Smooth muscle cell (in vitro differentiated cells): ENCODE measurements at regions not wholly inside any gene's neighbourhood (a gene's known extent, or its start where the extent isn't known, plus 50 kb on each side); places are given as distances from the start of the nearest gene placed in this dataset.

Experiments used
- DNase-seq: peaks from one replicate; lab custom pipeline; 2025; ENCODE audit not compliant: unreplicated experiment; lab: John Stamatoyannopoulos, UW
- H2AFZ ChIP-seq: fragments of 200-600 bp; sonication (generic); 2 replicates; pipeline ENCODE4 v1.6.0; 2016; ENCODE audit warnings: antibody characterized with exemption, low read depth, mild to moderate bottlenecking
- H3F3A ChIP-seq: fragments of 200-600 bp; sonication (generic); 2 replicates; pipeline ENCODE4 v1.6.0; 2017; ENCODE audit warnings: antibody characterized with exemption, low read depth
- H3K27ac ChIP-seq: fragments of 200-600 bp; sonication (generic); 2 replicates; pipeline ENCODE4 v1.5.1; 2016; ENCODE audit warnings: low read depth, mild to moderate bottlenecking
- H3K27me3 ChIP-seq: fragments of 200-600 bp; sonication (generic); 2 replicates; pipeline ENCODE4 v1.6.1; 2016; ENCODE audit warnings: low read depth, mild to moderate bottlenecking
- H3K36me3 ChIP-seq: fragments of 200-600 bp; sonication (generic); 2 replicates; pipeline ENCODE4 v1.5.1; 2016; ENCODE audit warnings: low read depth
- H3K4me1 ChIP-seq: fragments of 200-600 bp; sonication (generic); 2 replicates; pipeline ENCODE4 v1.5.1; 2016; ENCODE audit warnings: low read depth
- H3K4me2 ChIP-seq: fragments of 200-600 bp; sonication (generic); 2 replicates; pipeline ENCODE4 v1.6.0; 2016; ENCODE audit warnings: mild to moderate bottlenecking
- H3K4me3 ChIP-seq: fragments of 200-600 bp; sonication (generic); 2 replicates; pipeline ENCODE4 v1.5.1; 2016; ENCODE audit warnings: mild to moderate bottlenecking
- H3K79me2 ChIP-seq: fragments of 200-600 bp; sonication (generic); 2 replicates; pipeline ENCODE4 v1.6.0; 2016; ENCODE audit warnings: low read depth, mild to moderate bottlenecking
- H3K9ac ChIP-seq: fragments of 200-600 bp; sonication (generic); 2 replicates; pipeline ENCODE4 v1.6.0; 2016; ENCODE audit warnings: low read depth
- H3K9me3 ChIP-seq: fragments of 200-600 bp; sonication (generic); replicated peaks from 2 replicates; pipeline ENCODE4 v1.5.1; 2016; ENCODE audit warnings: low read depth
- H4K20me1 ChIP-seq: fragments of 200-600 bp; sonication (generic); 2 replicates; pipeline ENCODE4 v1.6.0; 2016; ENCODE audit warnings: low read depth
- CTCF ChIP-seq: fragments of 200-600 bp; sonication (generic); IDR thresholded peaks from 2 replicates; pipeline ENCODE4 v1.5.1; 2017; ENCODE audit warnings: borderline replicate concordance, mild to moderate bottlenecking, antibody characterized with exemption; ENCODE audit not compliant: insufficient read depth, poor library complexity, severe bottlenecking
- WGBS: methylation state at CpG from one replicate; pipeline ENCODE4 v1.1.7; 2016; ENCODE audit warnings: low lambda C conversion rate; 5-methylcytosine and 5-hydroxymethylcytosine counted together

DNA sequence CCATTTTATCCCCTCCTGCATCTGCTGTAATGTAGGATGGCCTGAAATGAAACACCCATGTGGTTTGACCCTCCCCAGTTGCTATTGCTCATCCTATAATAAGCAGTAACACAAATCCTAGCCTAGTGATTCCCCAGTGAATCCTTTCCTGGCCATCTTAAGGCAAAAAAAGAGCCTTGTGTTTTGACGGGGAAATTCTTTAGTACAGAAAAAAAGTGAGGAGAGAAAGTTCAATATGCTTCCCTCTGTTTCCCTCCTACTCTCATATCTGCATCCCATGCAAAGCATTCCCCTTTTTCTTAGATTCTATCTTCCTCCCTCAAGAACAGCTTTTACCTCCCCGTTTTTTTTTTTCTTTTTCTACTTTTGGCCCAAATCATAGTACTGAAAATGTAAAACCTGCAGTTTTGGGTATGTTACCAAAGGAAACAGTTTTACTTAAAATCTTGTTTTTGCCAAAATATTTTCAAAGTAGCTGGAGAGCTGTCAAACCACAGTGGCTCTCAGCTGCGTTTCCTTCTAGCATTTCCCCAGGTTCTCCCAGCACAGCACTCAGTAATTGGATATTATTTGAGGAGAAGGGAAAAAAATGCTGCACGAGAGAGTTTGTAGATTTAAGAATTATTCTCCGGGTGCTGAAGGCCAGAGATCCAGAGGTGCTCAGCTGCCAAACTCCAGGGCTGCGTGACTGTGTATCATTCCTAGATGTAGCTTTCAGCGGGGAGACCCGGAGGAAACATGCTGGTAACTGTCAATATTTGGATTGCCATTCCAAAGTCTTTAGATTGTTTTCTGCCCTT is 321.4 kb downstream of the NPR3 start:
- no peak overlapping the region for H3K4me2 ChIP-seq

GRCh38 chr5:33033516-33033915 is 322.4 kb downstream of the NPR3 start:
- no peaks in the 10 kb centered on the region for H3K36me3 ChIP-seq
- H3K27ac ChIP-seq = no peak overlapping the region
- no peak for TF ChIP-seq CTCF
- DNase-seq = no peak
- no peaks in the 10 kb centered on the region for H3K9me3 ChIP-seq
- H3K79me2 ChIP-seq = no peaks in the 10 kb centered on the region
- H3K4me1 ChIP-seq = no peaks in the 10 kb centered on the region
- no peaks in the 10 kb centered on the region for H3K27me3 ChIP-seq
- no peak overlapping the region for H3K4me2 ChIP-seq
- WGBS = 89% methylated on average over 3 of the region's 3 CpGs
- H3F3A ChIP-seq = no peaks in the 10 kb centered on the region
- H4K20me1 ChIP-seq = no peaks in the 10 kb centered on the region
- H3K4me3 ChIP-seq = no peak overlapping the region
- no peak overlapping the region for H2AFZ ChIP-seq
- no peak overlapping the region for H3K9ac ChIP-seq

More for the DNA sequence above, 321.4 kb downstream of the NPR3 start:
- Histone ChIP-seq H3K79me2 (no peaks in the 10 kb centered on the region), H4K20me1 (no peaks in the 10 kb centered on the region), H3K4me1 (no peaks in the 10 kb centered on the region), H3K36me3 (no peaks in the 10 kb centered on the region), H3K9me3 (no peaks in the 10 kb centered on the region), H2AFZ (no peak overlapping the region), H3K4me3 (no peak overlapping the region), H3K27me3 (no peaks in the 10 kb centered on the region), H3F3A (no peaks in the 10 kb centered on the region), H3K9ac (no peak overlapping the region), H3K27ac (no peak overlapping the region)
- no peak for TF ChIP-seq CTCF
- WGBS = 76% methylated on average over 8 of the region's 8 CpGs
- no peak for DNase-seq

GRCh38 chr5:33034777-33035176 is 323.7 kb downstream of the NPR3 start:
- Histone ChIP-seq H3K4me3 (no peak overlapping the region), H3K27ac (no peak overlapping the region)
- WGBS = 66% methylated on average over 1 of the region's 1 CpG

More at GRCh38 chr5:33034777-33035176, 323.7 kb downstream of the NPR3 start:
- Histone ChIP-seq H3K9ac (no peak overlapping the region), H2AFZ (no peak overlapping the region), H3F3A (no peaks in the 10 kb centered on the region), H3K27me3 (no peaks in the 10 kb centered on the region), H3K36me3 (no peaks in the 10 kb centered on the region), H3K4me2 (no peak overlapping the region), H4K20me1 (no peaks in the 10 kb centered on the region), H3K4me1 (no peaks in the 10 kb centered on the region), H3K79me2 (no peaks in the 10 kb centered on the region), H3K9me3 (no peaks in the 10 kb centered on the region)
- no peak for DNase-seq
- no peak for TF ChIP-seq CTCF
